ENCODE measurements at regions not wholly inside any gene's neighbourhood (a gene's known extent, or its start where the extent isn't known, plus 50 kb on each side); places are given as distances from the start of the nearest gene placed in this dataset.
"Not testable (repeated sequence)": the region's sequence is repeated elsewhere in the genome, so short reads cannot be mapped to it uniquely, and the experiment has no call there.

DNA sequence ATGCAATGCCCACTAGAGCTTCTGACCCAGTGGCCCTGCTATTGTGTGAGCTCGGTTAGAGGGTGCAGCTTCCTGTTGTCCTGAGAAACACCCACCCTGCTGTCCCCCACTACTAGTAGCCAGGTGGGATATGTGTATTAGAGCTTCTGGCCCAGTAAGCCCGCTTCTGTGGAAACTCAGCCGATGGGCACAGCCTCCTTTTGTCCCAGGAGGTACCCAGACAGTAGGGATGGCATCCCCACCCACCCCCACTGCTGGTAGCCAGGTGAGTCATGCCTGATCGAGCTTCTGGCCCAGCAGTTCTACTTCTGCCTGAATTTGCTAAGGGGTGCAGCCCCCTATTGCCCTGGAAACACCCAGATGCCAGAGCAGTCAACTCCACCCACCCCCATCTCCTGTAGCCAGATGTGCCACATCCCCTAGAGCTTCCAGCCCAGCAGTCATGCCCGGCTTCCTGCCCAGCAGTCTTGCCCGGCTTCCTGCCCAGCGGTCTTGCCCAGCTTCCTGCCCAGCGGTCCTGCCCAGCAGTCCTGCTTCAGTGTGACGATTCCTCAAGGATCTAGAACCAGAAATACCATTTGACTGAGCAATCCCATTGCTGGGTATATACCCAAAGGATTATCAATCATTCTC, 162.7 kb upstream of the KLF8 start:
- Mint-ChIP-seq H3K36me3 (ENCODE audit: low read depth) (no peaks in the 10 kb centered on the region), H3K27ac (no peak overlapping the region), H3K27me3 (peaks cover 28% of the 10 kb centered on the region), H3K9me3 (peaks cover 4% of the 10 kb centered on the region), H3K4me1 (ENCODE audit: low read depth) (peaks cover 10% of the 10 kb centered on the region), H3K4me3 (no peak overlapping the region)
- DNase-seq = no peak

DNA sequence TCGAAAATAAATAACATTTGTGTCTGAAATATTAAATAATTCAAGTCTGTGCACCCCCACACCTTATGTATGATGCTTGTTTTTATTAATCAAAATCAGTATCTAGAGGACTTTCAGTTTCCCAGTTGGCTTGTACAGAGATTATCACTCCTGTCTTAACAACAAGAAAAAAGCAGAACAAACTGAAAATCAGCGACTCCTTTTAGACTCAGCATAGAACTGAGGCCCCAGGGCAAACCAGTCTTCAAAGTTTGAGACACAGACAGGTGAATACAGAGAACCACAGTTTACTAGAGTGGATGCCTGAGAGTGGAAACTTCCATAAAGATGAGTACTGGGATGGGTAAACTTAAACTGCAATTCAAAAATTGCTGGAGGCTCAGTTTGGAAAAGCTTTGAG, 142.8 kb upstream of the KLF8 start:
- Mint-ChIP-seq H3K36me3 (ENCODE audit: low read depth) (no peaks in the 10 kb centered on the region), H3K9me3 (no peaks in the 10 kb centered on the region), H3K27me3 (peaks cover 40% of the 10 kb centered on the region), H3K4me3 (no peak overlapping the region), H3K4me1 (ENCODE audit: low read depth) (no peaks in the 10 kb centered on the region), H3K27ac (no peak overlapping the region)
- no peak for DNase-seq

DNA sequence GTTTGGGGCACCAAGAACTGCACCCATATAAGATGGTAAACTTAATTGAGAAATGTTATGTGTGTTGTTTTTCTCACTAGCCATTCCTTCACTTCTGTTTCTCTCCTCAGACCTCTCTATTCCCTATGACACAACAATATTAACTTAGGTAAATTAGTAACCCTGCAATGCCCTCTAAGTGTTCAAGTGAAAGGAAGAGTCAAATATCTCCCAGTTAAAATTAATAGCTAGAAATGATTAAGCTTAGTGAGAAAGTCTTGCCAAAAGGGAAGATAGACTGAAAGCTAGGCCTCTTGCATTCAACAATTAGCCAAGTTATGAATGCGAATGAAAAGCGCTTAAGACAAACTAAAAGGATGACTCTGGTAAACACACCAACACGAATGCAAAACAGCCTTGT, 132.9 kb upstream of the KLF8 start:
- Mint-ChIP-seq H3K4me1 (ENCODE audit: low read depth) (no peaks in the 10 kb centered on the region), H3K27ac (no peak overlapping the region), H3K36me3 (ENCODE audit: low read depth) (no peaks in the 10 kb centered on the region), H3K4me3 (no peak overlapping the region), H3K27me3 (peaks cover 9% of the 10 kb centered on the region), H3K9me3 (no peaks in the 10 kb centered on the region)
- no peak for DNase-seq

DNA sequence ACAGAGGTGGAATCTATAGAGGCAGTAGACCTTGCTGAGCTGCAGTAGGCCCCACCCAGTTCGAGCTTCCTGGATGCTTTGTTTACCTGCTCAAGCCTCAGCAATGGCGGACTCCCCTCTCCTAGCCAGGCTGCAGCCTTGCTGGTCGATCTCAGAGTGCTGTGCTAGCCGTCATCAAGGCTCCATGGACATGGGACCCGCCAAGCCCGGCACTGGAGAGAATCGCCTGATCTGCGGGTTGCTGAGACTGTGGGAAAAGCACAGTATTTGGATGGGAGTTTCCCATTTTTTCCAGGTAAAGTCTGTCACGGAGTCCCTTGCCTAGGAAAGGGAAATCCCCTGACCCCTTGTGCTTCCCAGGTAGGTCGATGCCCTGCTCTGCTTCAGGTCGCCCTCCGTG, 124.8 kb upstream of the KLF8 start:
- no peak overlapping the region for H3K4me3 Mint-ChIP-seq
- no peaks in the 10 kb centered on the region for H3K36me3 Mint-ChIP-seq (ENCODE audit: low read depth)
- DNase-seq = no peak
- no peaks in the 10 kb centered on the region for H3K4me1 Mint-ChIP-seq (ENCODE audit: low read depth)
- peaks cover 5% of the 10 kb centered on the region for H3K9me3 Mint-ChIP-seq
- H3K27ac Mint-ChIP-seq = no peak overlapping the region
- H3K27me3 Mint-ChIP-seq = peaks cover 40% of the 10 kb centered on the region

DNA sequence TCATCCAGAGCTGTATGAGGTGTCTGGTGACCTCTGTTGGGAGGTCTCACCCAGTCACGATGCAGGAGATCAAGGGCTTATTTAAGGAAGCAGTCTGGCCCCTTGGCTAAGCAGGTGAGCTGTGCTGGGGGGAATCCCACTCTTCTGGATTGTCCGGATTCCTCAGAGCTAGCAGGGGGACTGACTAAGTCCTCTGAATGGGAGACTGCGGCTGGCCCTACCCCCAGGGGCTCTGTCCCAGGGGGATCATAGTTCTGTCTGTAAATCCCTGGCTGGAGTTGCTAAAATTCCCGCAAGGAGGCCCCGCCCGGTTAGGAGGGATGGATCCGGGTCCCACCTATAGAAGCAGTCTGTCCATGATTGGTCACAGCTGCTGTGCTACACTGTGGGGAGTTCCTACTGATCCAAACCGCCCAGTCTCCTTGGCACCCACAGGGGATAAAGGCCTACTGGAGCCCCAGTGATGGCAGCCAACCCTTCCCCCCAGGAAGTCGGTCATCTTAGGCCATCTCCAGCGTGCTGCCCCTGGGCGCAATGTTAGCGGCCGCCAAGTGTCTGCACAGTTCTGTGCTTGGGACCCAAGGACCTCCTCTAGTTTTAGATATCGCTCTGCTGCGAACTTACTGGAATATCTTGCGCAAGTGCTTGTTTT, 118.2 kb upstream of the KLF8 start:
- no peaks in the 10 kb centered on the region for H3K4me1 Mint-ChIP-seq (ENCODE audit: low read depth)
- no peaks in the 10 kb centered on the region for H3K36me3 Mint-ChIP-seq (ENCODE audit: low read depth)
- no peak overlapping the region for H3K4me3 Mint-ChIP-seq
- DNase-seq = no peak
- H3K9me3 Mint-ChIP-seq = peaks cover 5% of the 10 kb centered on the region
- H3K27me3 Mint-ChIP-seq = peaks cover 44% of the 10 kb centered on the region
- no peak overlapping the region for H3K27ac Mint-ChIP-seq

DNA sequence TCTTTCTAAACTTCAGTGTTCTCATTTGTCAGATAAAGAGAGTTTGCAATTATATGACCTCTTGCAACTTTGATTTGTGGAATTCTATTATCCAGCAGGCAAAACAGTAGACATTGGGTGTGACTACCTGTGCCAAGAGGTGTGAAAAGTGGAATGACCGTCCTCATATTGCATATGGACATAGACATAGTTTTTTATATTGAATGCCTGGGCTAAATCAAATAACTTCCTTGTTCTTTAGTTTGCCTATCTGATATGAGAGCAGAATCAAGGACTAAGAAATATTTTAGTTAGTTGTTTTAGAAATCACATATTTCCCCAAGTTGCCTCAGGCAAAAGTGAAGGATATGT, 117.7 kb upstream of the KLF8 start:
- no peaks in the 10 kb centered on the region for H3K4me1 Mint-ChIP-seq (ENCODE audit: low read depth)
- peaks cover 5% of the 10 kb centered on the region for H3K9me3 Mint-ChIP-seq
- no peak for DNase-seq
- no peaks in the 10 kb centered on the region for H3K36me3 Mint-ChIP-seq (ENCODE audit: low read depth)
- peaks cover 42% of the 10 kb centered on the region for H3K27me3 Mint-ChIP-seq
- H3K4me3 Mint-ChIP-seq = no peak overlapping the region
- no peak overlapping the region for H3K27ac Mint-ChIP-seq

DNA sequence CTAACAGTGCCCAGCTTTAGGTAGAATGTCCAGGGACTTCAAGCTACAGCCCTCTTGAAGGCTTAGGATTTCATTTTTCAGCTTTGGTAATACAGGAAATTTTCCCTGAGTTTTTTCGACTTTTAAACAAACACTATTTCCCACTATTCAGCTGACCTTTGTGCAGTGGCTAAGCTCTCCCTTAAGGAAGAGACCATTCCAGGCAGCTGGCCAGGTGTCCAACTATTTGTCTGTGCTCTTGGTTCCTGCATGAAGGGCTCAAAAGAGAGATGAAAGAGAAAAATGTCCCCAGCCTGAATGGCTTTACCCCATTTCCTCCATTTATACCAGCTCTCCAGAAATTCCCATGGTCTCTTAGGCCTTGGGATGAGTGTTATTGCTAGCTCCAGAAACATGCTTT, 111.9 kb upstream of the KLF8 start:
- H3K27ac Mint-ChIP-seq = no peak overlapping the region
- H3K36me3 Mint-ChIP-seq (ENCODE audit: low read depth) = no peaks in the 10 kb centered on the region
- H3K4me3 Mint-ChIP-seq = no peak overlapping the region
- no peaks in the 10 kb centered on the region for H3K4me1 Mint-ChIP-seq (ENCODE audit: low read depth)
- peaks cover 32% of the 10 kb centered on the region for H3K27me3 Mint-ChIP-seq
- no peaks in the 10 kb centered on the region for H3K9me3 Mint-ChIP-seq
- DNase-seq = no peak

DNA sequence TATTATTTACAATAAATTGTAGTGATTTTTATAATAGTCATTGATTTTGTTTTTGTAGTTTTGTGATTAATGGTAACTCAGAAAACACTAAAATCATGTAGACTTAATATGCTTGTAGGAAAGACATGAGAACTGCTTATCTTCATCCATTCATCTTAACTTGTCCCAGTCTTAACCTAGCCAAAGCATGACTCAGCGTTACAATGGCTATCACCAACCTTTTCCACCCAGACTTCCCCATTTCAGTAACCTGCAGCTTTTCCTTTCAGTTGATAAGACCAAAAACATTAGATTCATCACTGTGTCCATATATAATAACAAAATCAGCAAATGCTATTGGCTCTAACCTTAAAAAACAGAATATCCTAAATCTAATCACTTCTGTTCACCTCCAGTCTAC, 106.2 kb upstream of the KLF8 start:
- Mint-ChIP-seq H3K4me3 (no peak overlapping the region), H3K27ac (no peak overlapping the region)

DNA sequence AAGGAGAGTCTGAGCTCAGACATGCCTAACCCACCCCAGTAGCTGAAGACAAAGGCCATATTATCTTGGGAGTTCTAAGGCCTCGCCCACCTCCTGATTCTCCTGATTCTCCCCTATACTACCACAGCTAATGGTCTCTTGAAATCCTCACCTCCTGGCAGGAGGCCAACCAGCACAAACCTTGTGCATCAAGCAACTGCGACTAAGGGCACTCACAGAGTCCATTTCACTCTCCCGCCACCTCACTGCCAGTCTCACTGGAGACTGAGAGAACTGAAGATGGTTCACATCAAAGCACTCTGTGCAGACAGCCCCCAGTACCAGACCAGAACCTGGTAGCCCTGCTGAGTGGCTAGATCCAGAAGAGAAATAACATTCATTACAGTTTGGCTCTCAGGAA, 102.1 kb upstream of the KLF8 start:
- Mint-ChIP-seq H3K27me3 (peaks cover 25% of the 10 kb centered on the region), H3K4me1 (ENCODE audit: low read depth) (no peaks in the 10 kb centered on the region), H3K27ac (no peak overlapping the region), H3K9me3 (peaks cover 15% of the 10 kb centered on the region), H3K4me3 (no peak overlapping the region), H3K36me3 (ENCODE audit: low read depth) (no peaks in the 10 kb centered on the region)
- no peak for DNase-seq

More for the DNA sequence above, 106.2 kb upstream of the KLF8 start:
- no peaks in the 10 kb centered on the region for H3K4me1 Mint-ChIP-seq (ENCODE audit: low read depth)
- peaks cover 38% of the 10 kb centered on the region for H3K27me3 Mint-ChIP-seq
- no peaks in the 10 kb centered on the region for H3K36me3 Mint-ChIP-seq (ENCODE audit: low read depth)
- DNase-seq = no peak
- H3K9me3 Mint-ChIP-seq = no peaks in the 10 kb centered on the region

DNA sequence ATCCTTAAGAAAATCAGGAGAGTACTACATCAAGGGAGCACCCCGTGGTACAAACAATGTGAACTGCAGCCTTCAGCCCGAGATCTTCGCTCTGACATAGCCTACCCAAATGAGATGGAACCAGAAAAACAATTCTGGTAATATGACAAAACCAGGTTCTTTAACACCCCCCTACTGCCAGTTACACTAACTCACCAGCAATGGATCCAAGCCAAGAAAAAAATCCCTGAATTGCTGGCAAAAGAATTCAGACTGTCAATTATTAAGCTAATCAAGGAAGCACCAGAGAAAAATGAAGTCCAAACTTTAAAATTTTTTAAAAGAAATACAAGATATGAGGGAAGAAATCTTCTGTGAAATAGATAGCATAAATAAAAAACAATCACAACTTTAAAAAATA, 101.7 kb upstream of the KLF8 start:
- H3K9me3 Mint-ChIP-seq = peaks cover 15% of the 10 kb centered on the region
- H3K27me3 Mint-ChIP-seq = peaks cover 21% of the 10 kb centered on the region
- H3K36me3 Mint-ChIP-seq (ENCODE audit: low read depth) = no peaks in the 10 kb centered on the region
- no peak overlapping the region for H3K4me3 Mint-ChIP-seq
- no peak overlapping the region for H3K27ac Mint-ChIP-seq
- no peak for DNase-seq
- H3K4me1 Mint-ChIP-seq (ENCODE audit: low read depth) = no peaks in the 10 kb centered on the region

DNA sequence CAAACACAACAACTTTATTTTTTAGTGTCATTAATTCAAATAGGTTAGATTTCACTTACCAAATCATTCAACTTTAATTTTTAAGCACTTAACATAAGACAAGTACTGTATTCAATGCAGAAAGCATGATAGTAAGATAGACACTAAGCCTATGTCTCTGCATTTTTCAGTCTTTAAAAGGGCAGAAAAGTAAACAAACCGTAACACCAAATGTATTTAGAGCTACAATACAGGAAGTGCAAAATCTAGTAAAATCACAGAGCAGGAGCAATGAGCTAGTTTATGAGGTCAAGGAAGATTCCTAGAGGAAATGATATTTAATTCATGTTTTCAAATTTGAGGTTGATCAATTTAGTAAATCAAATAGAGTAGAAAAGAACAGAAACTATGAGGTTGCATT, 68.0 kb upstream of the KLF8 start:
- H3K4me1 Mint-ChIP-seq (ENCODE audit: low read depth); H3K4me3 Mint-ChIP-seq; DNase-seq; H3K27ac Mint-ChIP-seq; H3K36me3 Mint-ChIP-seq (ENCODE audit: low read depth): not testable (repeated sequence)
- peaks cover 19% of the 10 kb centered on the region for H3K9me3 Mint-ChIP-seq
- H3K27me3 Mint-ChIP-seq = peaks cover 40% of the 10 kb centered on the region
